IMR-90 (cell line): ENCODE measurements at regions not wholly inside any gene's neighbourhood (a gene's known extent, or its start where the extent isn't known, plus 50 kb on each side); places are given as distances from the start of the nearest gene placed in this dataset.

Source experiments
- ATAC-seq: fragments of 200-7000 bp; cut with Tn5 transposase; 2 replicates; pipeline ENCODE4 v1.9.1; 2020; ENCODE audit warnings: low read depth, mild to moderate bottlenecking, moderate library complexity
- BruUV-seq: library from RNA; stranded (reverse); fragments of 400-500 nt; replicated peaks from 2 replicates; lab custom pipeline; 2021; lab: Mats Ljungman, UMichigan
- CTCF ChIA-PET: fragments of 300-600 bp; formaldehyde crosslinking; extraction: SDS; loops from one replicate; lab custom pipeline; 2021; ENCODE audit warnings: antibody characterized with exemption; lab: Yijun Ruan, JAX
- POLR2A ChIA-PET: fragments of 300-600 bp; sonication (Branson Sonifier 250); formaldehyde crosslinking; loops from one replicate; lab custom pipeline; 2022; ENCODE audit warnings: antibody characterized with exemption; ENCODE audit not compliant: unreplicated experiment; lab: Charles Lee
- DNase-seq: peaks from one replicate; pipeline ENCODE4 v3.0.0; 2013
- H2AFZ ChIP-seq: replicated peaks from 2 replicates; pipeline ENCODE3; 2013; ENCODE audit warnings: low read length, mild to moderate bottlenecking; ENCODE audit not compliant: poor library complexity
- H2AK5ac ChIP-seq: 2 replicates; pipeline ENCODE4 v1.6.1; 2013; ENCODE audit warnings: low read depth, low read length, inconsistent platforms
- H2AK9ac ChIP-seq: replicated peaks from 2 replicates; pipeline ENCODE3; 2013; ENCODE audit warnings: mild to moderate bottlenecking, low read depth, low read length, moderate library complexity; ENCODE audit not compliant: poor library complexity
- H2BK120ac ChIP-seq: 2 replicates; pipeline ENCODE4 v1.6.1; 2013; ENCODE audit warnings: low read depth, low read length, inconsistent platforms
- H2BK15ac ChIP-seq: 3 replicates; pipeline ENCODE4 v1.6.1; 2013; ENCODE audit warnings: low read depth, low read length, inconsistent platforms
- H2BK20ac ChIP-seq: 2 replicates; pipeline ENCODE4 v1.6.1; 2013; ENCODE audit warnings: low read depth, mild to moderate bottlenecking, inconsistent platforms, low read length, moderate library complexity
- H2BK5ac ChIP-seq: 2 replicates; pipeline ENCODE4 v1.6.1; 2013; ENCODE audit warnings: mild to moderate bottlenecking, low read depth, low read length, inconsistent platforms; ENCODE audit not compliant: poor library complexity, severe bottlenecking
- H3K14ac ChIP-seq: replicated peaks from 2 replicates; pipeline ENCODE4 v1.6.1; 2013; ENCODE audit warnings: low read depth, low read length, inconsistent platforms
- H3K18ac ChIP-seq: 2 replicates; pipeline ENCODE4 v1.6.1; 2013; ENCODE audit warnings: low read depth, low read length, control low read depth
- H3K23ac ChIP-seq: 2 replicates; pipeline ENCODE4 v1.6.1; 2013; ENCODE audit warnings: low read depth, low read length, inconsistent platforms
- H3K27ac ChIP-seq: 2 replicates; pipeline ENCODE4 v1.5.1; 2013; ENCODE audit warnings: mild to moderate bottlenecking, control low read depth, low read length; ENCODE audit not compliant: insufficient read depth
- H3K27me3 ChIP-seq: 2 replicates; pipeline ENCODE4 v1.6.1; 2013; ENCODE audit warnings: low read length; ENCODE audit not compliant: control insufficient read depth, insufficient read depth
- H3K36me3 ChIP-seq: 2 replicates; pipeline ENCODE4 v1.6.1; 2013; ENCODE audit warnings: low read length, mixed read lengths; ENCODE audit not compliant: control insufficient read depth, insufficient read depth
- H3K4ac ChIP-seq: 2 replicates; pipeline ENCODE4 v1.6.1; 2013; ENCODE audit warnings: low read depth, low read length, inconsistent platforms
- H3K4me1 ChIP-seq: 2 replicates; pipeline ENCODE4 v1.6.1; 2013; ENCODE audit warnings: low read length, mixed read lengths; ENCODE audit not compliant: control insufficient read depth, insufficient read depth
- H3K4me2 ChIP-seq: 2 replicates; pipeline ENCODE4 v1.6.1; 2013; ENCODE audit warnings: low read depth, mild to moderate bottlenecking, control low read depth, low read length, moderate library complexity
- H3K4me3 ChIP-seq: 2 replicates; pipeline ENCODE4 v1.5.1; 2013; ENCODE audit warnings: low read depth, mild to moderate bottlenecking, control low read depth, low read length, moderate library complexity; ENCODE audit not compliant: insufficient read depth
- H3K56ac ChIP-seq: 2 replicates; pipeline ENCODE4 v1.6.1; 2013; ENCODE audit warnings: low read length, inconsistent platforms; ENCODE audit not compliant: insufficient read depth; ENCODE audit errors: extremely low read depth
- H3K79me1 ChIP-seq, 2 experiments: 2 replicates each; pipeline ENCODE4 v1.6.1; 2013; ENCODE audit warnings: low read length in 2 of 2, inconsistent platforms in 1 of 2, low read depth in 1 of 2
- H3K9ac ChIP-seq: 2 replicates; pipeline ENCODE4 v1.6.1; 2013; ENCODE audit warnings: low read depth, low read length, control low read depth
- H3K9me1 ChIP-seq: 2 replicates; pipeline ENCODE4 v1.6.1; 2013; ENCODE audit warnings: low read length, inconsistent platforms; ENCODE audit not compliant: insufficient read depth
- H3K9me3 ChIP-seq: 2 replicates; pipeline ENCODE4 v1.6.1; 2013; ENCODE audit warnings: low read length; ENCODE audit not compliant: control insufficient read depth, insufficient read depth
- H4K20me1 ChIP-seq: 2 replicates; pipeline ENCODE4 v1.6.1; 2013; ENCODE audit warnings: low read length, inconsistent platforms; ENCODE audit not compliant: insufficient read depth
- H4K5ac ChIP-seq: 2 replicates; pipeline ENCODE4 v1.6.1; 2013; ENCODE audit warnings: mild to moderate bottlenecking, low read depth, low read length, control low read depth
- H4K8ac ChIP-seq, 2 experiments: 2 replicates each; pipeline ENCODE4 v1.6.1; 2013; ENCODE audit warnings: low read depth in 2 of 2, low read length in 2 of 2, control low read depth in 1 of 2, inconsistent platforms in 1 of 2
- H4K91ac ChIP-seq: 2 replicates; pipeline ENCODE4 v1.6.1; 2013; ENCODE audit warnings: low read depth, low read length, inconsistent platforms; ENCODE audit not compliant: insufficient read depth
- BHLHE40 ChIP-seq: fragments of 150-350 bp; IDR thresholded peaks from 2 replicates; pipeline ENCODE4 v1.6.1; 2016; ENCODE audit warnings: mild to moderate bottlenecking, low read depth, low read length
- CEBPB ChIP-seq: IDR thresholded peaks from 2 replicates; pipeline ENCODE4 v1.6.1; 2012; ENCODE audit warnings: low read depth, low read length, improper control_type of control experiment
- CHD1 ChIP-seq: IDR thresholded peaks from 2 replicates; pipeline ENCODE4 v1.6.1; 2012; ENCODE audit warnings: low read depth, low read length, improper control_type of control experiment
- FOS ChIP-seq: fragments of 150-350 bp; IDR thresholded peaks from 2 replicates; pipeline ENCODE4 v1.6.1; 2016; ENCODE audit warnings: low read depth, low read length
- MAFK ChIP-seq: IDR thresholded peaks from 2 replicates; pipeline ENCODE4 v1.6.1; 2012; ENCODE audit warnings: low read depth, low read length, improper control_type of control experiment
- MAZ ChIP-seq: IDR thresholded peaks from 2 replicates; pipeline ENCODE4 v1.6.1; 2012; ENCODE audit warnings: low read depth, mild to moderate bottlenecking, low read length, improper control_type of control experiment, moderate library complexity, borderline replicate concordance
- MXI1 ChIP-seq: IDR thresholded peaks from 2 replicates; pipeline ENCODE4 v1.6.1; 2012; ENCODE audit warnings: low read depth, mild to moderate bottlenecking, low read length, moderate library complexity, borderline replicate concordance
- NFE2L2 ChIP-seq: fragments of 150-350 bp; IDR thresholded peaks from 2 replicates; pipeline ENCODE4 v1.6.1; 2016; ENCODE audit warnings: low read depth, mild to moderate bottlenecking, low read length
- POLR2A ChIP-seq: IDR thresholded peaks from 2 replicates; pipeline ENCODE4 v1.6.1; 2012; ENCODE audit warnings: mild to moderate bottlenecking, low read depth, low read length
- RAD21 ChIP-seq: IDR thresholded peaks from 2 replicates; pipeline ENCODE4 v1.6.1; 2012; ENCODE audit warnings: low read length, improper control_type of control experiment
- RCOR1 ChIP-seq: IDR thresholded peaks from 2 replicates; pipeline ENCODE4 v1.6.1; 2012; ENCODE audit warnings: mild to moderate bottlenecking, low read length, improper control_type of control experiment; ENCODE audit not compliant: insufficient replicate concordance
- RFX5 ChIP-seq: IDR thresholded peaks from 2 replicates; pipeline ENCODE4 v1.8.0; 2012; ENCODE audit warnings: low read depth, mild to moderate bottlenecking, low read length, moderate library complexity
- SMC3 ChIP-seq: fragments of 150-350 bp; IDR thresholded peaks from 2 replicates; pipeline ENCODE4 v1.6.1; 2016; ENCODE audit warnings: low read depth, mild to moderate bottlenecking, antibody characterized with exemption, low read length, moderate library complexity
- WGBS, 2 experiments: methylation state at CpG; one replicate each; pipeline versions ENCODE4 v1.1.5 to v1.1.7; 2013; ENCODE audit warnings: missing lambda C conversion rate in 2 of 2; ENCODE audit not compliant: insufficient read length in 1 of 2; ENCODE audit errors: extremely low coverage in 2 of 2; 5-methylcytosine and 5-hydroxymethylcytosine counted together
- dilution Hi-C: fragments of 300-500 bp; cut with HindIII; formaldehyde crosslinking; loops from one replicate; pipeline ENCODE4 v1.14.3; 2018; ENCODE audit warnings: low sequenced_read_pairs; ENCODE audit not compliant: unreplicated experiment
- in situ Hi-C: fragments of 300-500 bp; cut with MboI; formaldehyde crosslinking; loops from 3 replicates; pipeline ENCODE4 v1.14.3; 2019; ENCODE audit warnings: low sequenced_read_pairs, inconsistent platforms, mixed read lengths
- intact Hi-C: fragments of 100-400 bp; cut with micrococcal nuclease; formaldehyde crosslinking; loops from 2 replicates; pipeline ENCODE4 v1.10.0; 2022
- TF ChIP-seq, protein P1 (sequence below): fragments of 150-350 bp; IDR thresholded peaks from 2 replicates; pipeline ENCODE4 v1.6.1; 2016; ENCODE audit warnings: low read depth, mild to moderate bottlenecking, low read length, moderate library complexity, borderline replicate concordance
- TF ChIP-seq, protein P2 (sequence below): fragments of 150-350 bp; IDR thresholded peaks from 2 replicates; pipeline ENCODE4 v1.6.1; 2017; ENCODE audit warnings: mild to moderate bottlenecking, antibody characterized with exemption, low read length, low read depth
- TF ChIP-seq, protein P3 (sequence below): conservative IDR thresholded peaks from 2 replicates; pipeline ENCODE4 v1.5.1; 2012; ENCODE audit warnings: mild to moderate bottlenecking, low read depth, low read length, improper control_type of control experiment

DNA sequence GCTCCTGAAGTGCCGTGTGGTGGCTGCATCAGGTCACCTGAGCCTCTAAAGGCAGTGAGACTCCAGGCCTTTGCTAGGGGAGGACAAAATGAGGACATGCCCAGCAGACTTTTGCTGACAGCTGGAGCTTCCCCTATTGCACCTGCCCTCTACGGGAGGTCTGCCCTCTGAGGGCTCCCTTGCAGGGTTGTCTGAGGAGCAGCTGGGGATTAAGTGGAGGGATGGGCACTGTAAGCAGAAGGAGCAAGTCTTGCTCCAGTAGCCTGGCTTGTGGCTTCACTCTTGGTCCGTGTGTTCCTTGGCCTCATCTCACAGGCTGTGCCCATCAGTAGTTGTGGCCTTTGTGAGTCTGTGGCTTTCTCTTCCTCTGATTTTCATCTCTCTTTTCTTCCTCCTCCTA is 66.9 kb upstream of the NRXN3 start:
- in situ Hi-C loops = no loop called here
- peaks cover 26% of the 10 kb centered on the region for H3K9me3 ChIP-seq
- no peak overlapping the region for H3K56ac ChIP-seq
- no peak overlapping the region for H2AFZ ChIP-seq
- H3K9me1 ChIP-seq = no peaks in the 10 kb centered on the region
- H3K9ac ChIP-seq = no peak overlapping the region
- no peaks in the 10 kb centered on the region for H3K27me3 ChIP-seq
- H2BK20ac ChIP-seq = no peak overlapping the region
- dilution Hi-C loops = no loop called here
- H3K4me2 ChIP-seq = no peak overlapping the region
- H4K20me1 ChIP-seq = no peaks in the 10 kb centered on the region
- no peak overlapping the region for H2BK15ac ChIP-seq
- TF ChIP-seq SMC3 = no peak
- no peak for TF ChIP-seq RAD21
- no peak for TF ChIP-seq FOS
- TF ChIP-seq, protein P1, sequence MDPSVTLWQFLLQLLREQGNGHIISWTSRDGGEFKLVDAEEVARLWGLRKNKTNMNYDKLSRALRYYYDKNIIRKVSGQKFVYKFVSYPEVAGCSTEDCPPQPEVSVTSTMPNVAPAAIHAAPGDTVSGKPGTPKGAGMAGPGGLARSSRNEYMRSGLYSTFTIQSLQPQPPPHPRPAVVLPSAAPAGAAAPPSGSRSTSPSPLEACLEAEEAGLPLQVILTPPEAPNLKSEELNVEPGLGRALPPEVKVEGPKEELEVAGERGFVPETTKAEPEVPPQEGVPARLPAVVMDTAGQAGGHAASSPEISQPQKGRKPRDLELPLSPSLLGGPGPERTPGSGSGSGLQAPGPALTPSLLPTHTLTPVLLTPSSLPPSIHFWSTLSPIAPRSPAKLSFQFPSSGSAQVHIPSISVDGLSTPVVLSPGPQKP = no peak
- TF ChIP-seq BHLHE40 = no peak
- TF ChIP-seq, protein P2, sequence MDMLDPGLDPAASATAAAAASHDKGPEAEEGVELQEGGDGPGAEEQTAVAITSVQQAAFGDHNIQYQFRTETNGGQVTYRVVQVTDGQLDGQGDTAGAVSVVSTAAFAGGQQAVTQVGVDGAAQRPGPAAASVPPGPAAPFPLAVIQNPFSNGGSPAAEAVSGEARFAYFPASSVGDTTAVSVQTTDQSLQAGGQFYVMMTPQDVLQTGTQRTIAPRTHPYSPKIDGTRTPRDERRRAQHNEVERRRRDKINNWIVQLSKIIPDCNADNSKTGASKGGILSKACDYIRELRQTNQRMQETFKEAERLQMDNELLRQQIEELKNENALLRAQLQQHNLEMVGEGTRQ = no peak
- TF ChIP-seq RCOR1 = no peak
- TF ChIP-seq POLR2A = no peak
- TF ChIP-seq CHD1 = no peak
- TF ChIP-seq MAFK = no peak
- no peak for TF ChIP-seq RFX5
- no peak for TF ChIP-seq NFE2L2
- TF ChIP-seq MAZ = no peak
- TF ChIP-seq MXI1 = no peak
- TF ChIP-seq, protein P3, sequence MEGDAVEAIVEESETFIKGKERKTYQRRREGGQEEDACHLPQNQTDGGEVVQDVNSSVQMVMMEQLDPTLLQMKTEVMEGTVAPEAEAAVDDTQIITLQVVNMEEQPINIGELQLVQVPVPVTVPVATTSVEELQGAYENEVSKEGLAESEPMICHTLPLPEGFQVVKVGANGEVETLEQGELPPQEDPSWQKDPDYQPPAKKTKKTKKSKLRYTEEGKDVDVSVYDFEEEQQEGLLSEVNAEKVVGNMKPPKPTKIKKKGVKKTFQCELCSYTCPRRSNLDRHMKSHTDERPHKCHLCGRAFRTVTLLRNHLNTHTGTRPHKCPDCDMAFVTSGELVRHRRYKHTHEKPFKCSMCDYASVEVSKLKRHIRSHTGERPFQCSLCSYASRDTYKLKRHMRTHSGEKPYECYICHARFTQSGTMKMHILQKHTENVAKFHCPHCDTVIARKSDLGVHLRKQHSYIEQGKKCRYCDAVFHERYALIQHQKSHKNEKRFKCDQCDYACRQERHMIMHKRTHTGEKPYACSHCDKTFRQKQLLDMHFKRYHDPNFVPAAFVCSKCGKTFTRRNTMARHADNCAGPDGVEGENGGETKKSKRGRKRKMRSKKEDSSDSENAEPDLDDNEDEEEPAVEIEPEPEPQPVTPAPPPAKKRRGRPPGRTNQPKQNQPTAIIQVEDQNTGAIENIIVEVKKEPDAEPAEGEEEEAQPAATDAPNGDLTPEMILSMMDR = no peak
- no peak for TF ChIP-seq CEBPB
- H4K5ac ChIP-seq = no peak overlapping the region
- POLR2A ChIA-PET = no interaction called here
- H3K4me3 ChIP-seq = no peak overlapping the region
- H2AK9ac ChIP-seq = no peak overlapping the region
- DNase-seq (no peak), ATAC-seq (no peak)
- H3K23ac ChIP-seq = no peak overlapping the region
- CTCF ChIA-PET = no interaction called here
- H3K4ac ChIP-seq = no peak overlapping the region
- no peak overlapping the region for H3K27ac ChIP-seq
- intact Hi-C loops = no loop called here
- no peak overlapping the region for H2BK120ac ChIP-seq
- no CpG with 5 or more reads among the region's 3 CpGs for WGBS, 2 experiments
- H3K14ac ChIP-seq = no peak overlapping the region
- no peak overlapping the region for H2AK5ac ChIP-seq
- H3K4me1 ChIP-seq = no peaks in the 10 kb centered on the region
- no peak overlapping the region for H4K8ac ChIP-seq
- no peak overlapping the region for H4K91ac ChIP-seq
- no TSS peak for BruUV-seq
- no peaks in the 10 kb centered on the region for H3K79me1 ChIP-seq
- H3K18ac ChIP-seq = no peak overlapping the region
- H3K36me3 ChIP-seq = no peaks in the 10 kb centered on the region
- no peak overlapping the region for H2BK5ac ChIP-seq
